A549 (cell line): ENCODE measurements at regions not wholly inside any gene's neighbourhood (a gene's known extent, or its start where the extent isn't known, plus 50 kb on each side); places are given as distances from the start of the nearest gene placed in this dataset.

Experiments
- CTCF ChIP-seq: fragments of >200 bp; sonication (Bioruptor Twin); formaldehyde crosslinking; IDR thresholded peaks from 3 replicates; pipeline ENCODE4 v1.5.1; 2016
- GATA3 ChIP-seq: IDR thresholded peaks from 2 replicates; pipeline ENCODE4 v1.6.1; 2012; ENCODE audit warnings: borderline replicate concordance
- JUNB ChIP-seq: fragments of >200 bp; sonication (Bioruptor Twin); formaldehyde crosslinking; IDR thresholded peaks from 2 replicates; pipeline ENCODE4 v1.6.1; 2016
- KDM1A ChIP-seq: fragments of 200-600 bp; sonication (generic); IDR thresholded peaks from 2 replicates; pipeline ENCODE4 v1.6.1; 2016; ENCODE audit warnings: low read depth, mild to moderate bottlenecking
- MYC ChIP-seq: IDR thresholded peaks from 2 replicates; pipeline ENCODE4 v1.6.1; 2012; ENCODE audit warnings: mild to moderate bottlenecking, inconsistent platforms, low read length, improper control_type of control experiment, borderline replicate concordance
- POLR2A ChIP-seq: IDR thresholded peaks from 2 replicates; pipeline ENCODE4 v1.6.1; 2012; ENCODE audit warnings: mild to moderate bottlenecking, low read length
- RAD21 ChIP-seq, 2 experiments: fragments of >200 bp in 1 of 2; sonication (Bioruptor Twin) in 1 of 2; formaldehyde crosslinking in 1 of 2; IDR thresholded peaks in 1 of 2; conservative IDR thresholded peaks in 1 of 2; 2 replicates in 1 of 2; 3 replicates in 1 of 2; pipeline ENCODE4 v1.6.1; 2012 to 2018; ENCODE audit warnings: inconsistent platforms in 1 of 2
- ZFP36 ChIP-seq: fragments of 450-650 bp; IDR thresholded peaks from 2 replicates; pipeline ENCODE4 v1.6.1; 2014; ENCODE audit warnings: borderline replicate concordance; ENCODE audit not compliant: partially characterized antibody

- TF ChIP-seq GATA3 (no peak), CTCF (no peak), ZFP36 (no peak), KDM1A (no peak), MYC (no peak), POLR2A (no peak), RAD21 (conservative IDR thresholded peaks at IDR 0.05 in 1 of 2, IDR thresholded peaks at IDR 0.05 in 1 of 2) (no peak), JUNB (no peak)
Observed at GRCh38 chr9:106596984-106597383, 266.0 kb upstream of the ZNF462 start.
